ENCODE measurements at regions not wholly inside any gene's neighbourhood (a gene's known extent, or its start where the extent isn't known, plus 50 kb on each side); places are given as distances from the start of the nearest gene placed in this dataset.

- no peak for TF ChIP-seq CTCF (IDR thresholded peaks at IDR 0.05)
- TF ChIP-seq BHLHE40 (IDR thresholded peaks at IDR 0.05; ENCODE audit: low read depth, low read length), result no peak
- no peak for TF ChIP-seq KDM1A (IDR thresholded peaks at IDR 0.05; ENCODE audit: low read depth)
- no peak for TF ChIP-seq E2F6 (IDR thresholded peaks at IDR 0.05; ENCODE audit: borderline replicate concordance, low read depth)
- TF ChIP-seq RCOR1 (IDR thresholded peaks at IDR 0.05; ENCODE audit: low read depth, low read length), result no peak
- no peak for TF ChIP-seq CBX8 (IDR thresholded peaks at IDR 0.05)
- TF ChIP-seq EP300 (IDR thresholded peaks at IDR 0.05), result no peak
- no peak for TF ChIP-seq EHMT2 (IDR thresholded peaks at IDR 0.05; ENCODE audit: low read depth)
These were observed 1692.1 kb downstream of the PCDH19 start for GRCh38 chrX:98717970-98718369.

Data from A549 (cell line).